ENCODE measurements at regions not wholly inside any gene's neighbourhood (a gene's known extent, or its start where the extent isn't known, plus 50 kb on each side); places are given as distances from the start of the nearest gene placed in this dataset.

GRCh38 chr2:128641421-128642080 is 322.9 kb upstream of the HS6ST1 start:
- no peak overlapping the region for H3K9ac ChIP-seq (ENCODE audit: low read depth, low read length)
- H3K4me1 ChIP-seq (ENCODE audit: insufficient read depth, low read length) = peaks cover 48% of the 10 kb centered on the region
- no peak overlapping the region for H3K4me3 ChIP-seq (ENCODE audit: low read length)
- no peaks in the 10 kb centered on the region for H3K9me3 ChIP-seq (ENCODE audit: insufficient read depth, low read depth, low read length)
- 90% methylated on average over 11 of the region's 11 CpGs for WGBS
- no peaks in the 10 kb centered on the region for H3K27me3 ChIP-seq (ENCODE audit: insufficient read depth, low read length)
- H3K27ac ChIP-seq (ENCODE audit: low read depth, low read length) = no peak overlapping the region
- no peaks in the 10 kb centered on the region for H3K36me3 ChIP-seq (ENCODE audit: insufficient read depth, low read length)

DNA sequence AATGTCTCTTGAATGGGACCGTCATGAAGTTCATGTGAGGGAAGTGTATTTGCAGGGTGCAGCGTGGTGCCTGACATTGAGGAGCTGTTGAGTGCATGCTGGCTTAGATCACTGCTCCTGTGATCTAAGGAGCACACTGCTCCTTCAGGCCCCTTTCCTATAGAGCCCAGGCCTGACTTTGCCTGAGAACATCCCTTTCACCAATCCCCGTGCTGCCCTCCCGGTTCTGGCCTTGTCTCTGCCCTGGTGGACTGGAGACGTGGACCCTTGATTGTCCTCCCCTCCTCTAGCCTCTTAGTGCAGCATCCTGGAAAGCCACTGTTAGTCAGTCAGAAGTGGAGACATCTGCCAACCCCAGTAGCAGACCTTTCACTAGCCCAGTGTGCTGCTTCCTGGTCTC is 323.6 kb upstream of the HS6ST1 start:
- no peak overlapping the region for H3K4me3 ChIP-seq (ENCODE audit: low read length)
- no peak overlapping the region for H3K9ac ChIP-seq (ENCODE audit: low read depth, low read length)
- WGBS = 95% methylated on average over 5 of the region's 5 CpGs
- no peaks in the 10 kb centered on the region for H3K27me3 ChIP-seq (ENCODE audit: insufficient read depth, low read length)
- no peak overlapping the region for H3K27ac ChIP-seq (ENCODE audit: low read depth, low read length)
- H3K9me3 ChIP-seq (ENCODE audit: insufficient read depth, low read depth, low read length) = no peaks in the 10 kb centered on the region
- H3K4me1 ChIP-seq (ENCODE audit: insufficient read depth, low read length) = peaks cover 48% of the 10 kb centered on the region
- no peaks in the 10 kb centered on the region for H3K36me3 ChIP-seq (ENCODE audit: insufficient read depth, low read length)

GRCh38 chr2:128642821-128643220 is 324.2 kb upstream of the HS6ST1 start:
- H3K36me3 ChIP-seq (ENCODE audit: insufficient read depth, low read length) = no peaks in the 10 kb centered on the region
- peaks cover 44% of the 10 kb centered on the region for H3K4me1 ChIP-seq (ENCODE audit: insufficient read depth, low read length)
- H3K4me3 ChIP-seq (ENCODE audit: low read length) = no peak overlapping the region
- H3K27me3 ChIP-seq (ENCODE audit: insufficient read depth, low read length) = no peaks in the 10 kb centered on the region
- WGBS = 83% methylated on average over 5 of the region's 5 CpGs
- no peaks in the 10 kb centered on the region for H3K9me3 ChIP-seq (ENCODE audit: insufficient read depth, low read depth, low read length)
- no peak overlapping the region for H3K27ac ChIP-seq (ENCODE audit: low read depth, low read length)
- no peak overlapping the region for H3K9ac ChIP-seq (ENCODE audit: low read depth, low read length)

- peaks cover 38% of the 10 kb centered on the region for H3K4me1 ChIP-seq (ENCODE audit: insufficient read depth, low read length)
- no peaks in the 10 kb centered on the region for H3K27me3 ChIP-seq (ENCODE audit: insufficient read depth, low read length)
- H3K27ac ChIP-seq (ENCODE audit: low read depth, low read length) = peak overlapping the region; percentile 89; the same call in 1 of the 2 replicates
- no peaks in the 10 kb centered on the region for H3K9me3 ChIP-seq (ENCODE audit: insufficient read depth, low read depth, low read length)
- no peaks in the 10 kb centered on the region for H3K36me3 ChIP-seq (ENCODE audit: insufficient read depth, low read length)
- peak overlapping the region; percentile 18; the same call in 1 of the 2 replicates for H3K9ac ChIP-seq (ENCODE audit: low read depth, low read length)
- 93% methylated on average over 7 of the region's 7 CpGs for WGBS
- no peak overlapping the region for H3K4me3 ChIP-seq (ENCODE audit: low read length)
These were observed 324.8 kb upstream of the HS6ST1 start for GRCh38 chr2:128643221-128644065.

DNA sequence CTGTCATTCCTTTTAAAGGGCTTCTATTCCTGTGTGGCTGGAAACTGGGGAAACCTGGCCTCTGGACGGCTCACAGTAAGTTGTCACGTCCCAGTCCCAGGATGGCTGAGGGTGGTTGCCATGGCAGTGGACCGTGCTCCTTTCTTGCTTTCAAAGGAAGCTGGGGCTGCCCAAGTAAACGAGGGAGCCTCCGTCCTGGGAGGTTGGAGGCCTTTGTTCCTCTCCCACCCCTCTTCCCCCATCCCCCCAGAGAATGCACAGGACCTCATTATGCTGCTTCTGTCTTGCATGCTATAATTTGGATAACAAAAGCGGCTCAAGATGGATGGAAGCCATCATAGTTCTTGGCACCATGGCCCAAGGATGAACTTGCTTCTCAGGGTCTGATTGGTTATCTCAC is 325.5 kb upstream of the HS6ST1 start:
- WGBS = 41% methylated on average over 6 of the region's 6 CpGs
- H3K27ac ChIP-seq (ENCODE audit: low read depth, low read length) = peak overlapping the region; percentile 89
- peaks cover 33% of the 10 kb centered on the region for H3K4me1 ChIP-seq (ENCODE audit: insufficient read depth, low read length)
- H3K36me3 ChIP-seq (ENCODE audit: insufficient read depth, low read length) = no peaks in the 10 kb centered on the region
- no peaks in the 10 kb centered on the region for H3K9me3 ChIP-seq (ENCODE audit: insufficient read depth, low read depth, low read length)
- no peaks in the 10 kb centered on the region for H3K27me3 ChIP-seq (ENCODE audit: insufficient read depth, low read length)
- H3K9ac ChIP-seq (ENCODE audit: low read depth, low read length) = peak overlapping the region; percentile 18; the same call in 1 of the 2 replicates
- no peak overlapping the region for H3K4me3 ChIP-seq (ENCODE audit: low read length)

- Histone ChIP-seq H3K9ac (ENCODE audit: low read depth, low read length) (peak overlapping the region; percentile 34; the same call in 1 of the 2 replicates), H3K27ac (ENCODE audit: low read depth, low read length) (peak overlapping the region; percentile 89; the same call in 1 of the 2 replicates), H3K4me3 (ENCODE audit: low read length) (peak overlapping the region; percentile 12; the same call in 1 of the 2 replicates), H3K27me3 (ENCODE audit: insufficient read depth, low read length) (no peaks in the 10 kb centered on the region), H3K36me3 (ENCODE audit: insufficient read depth, low read length) (no peaks in the 10 kb centered on the region), H3K9me3 (ENCODE audit: insufficient read depth, low read depth, low read length) (no peaks in the 10 kb centered on the region), H3K4me1 (ENCODE audit: insufficient read depth, low read length) (peaks cover 27% of the 10 kb centered on the region)
- 14% methylated on average over 2 of the region's 2 CpGs for WGBS
These were observed 326.1 kb upstream of the HS6ST1 start for GRCh38 chr2:128644718-128645256.

DNA sequence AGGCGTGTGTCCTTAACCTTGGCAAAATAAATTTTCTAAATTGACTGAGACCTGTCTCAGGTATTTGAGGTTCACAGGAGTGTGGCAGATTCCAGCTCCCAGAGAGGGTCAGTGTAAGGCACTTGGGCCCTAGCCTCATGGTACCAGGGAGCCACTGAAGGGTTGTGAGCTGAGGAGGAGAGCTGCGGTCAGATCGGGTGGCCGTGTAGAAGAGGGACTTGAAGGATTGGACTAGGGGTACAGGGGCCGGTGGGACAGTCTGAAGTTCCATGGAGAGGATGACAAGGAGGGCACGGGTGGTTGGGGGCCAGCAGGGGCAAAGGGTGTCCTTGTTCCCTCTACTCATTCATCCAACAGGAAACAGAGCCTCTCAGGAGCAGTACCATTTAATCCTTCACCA is 327.0 kb upstream of the HS6ST1 start:
- H3K9me3 ChIP-seq (ENCODE audit: insufficient read depth, low read depth, low read length) = no peaks in the 10 kb centered on the region
- H3K27ac ChIP-seq (ENCODE audit: low read depth, low read length) = peak overlapping the region; percentile 89
- H3K4me1 ChIP-seq (ENCODE audit: insufficient read depth, low read length) = peaks cover 24% of the 10 kb centered on the region
- no peak overlapping the region for H3K9ac ChIP-seq (ENCODE audit: low read depth, low read length)
- WGBS = 79% methylated on average over 6 of the region's 6 CpGs
- H3K36me3 ChIP-seq (ENCODE audit: insufficient read depth, low read length) = no peaks in the 10 kb centered on the region
- H3K27me3 ChIP-seq (ENCODE audit: insufficient read depth, low read length) = no peaks in the 10 kb centered on the region
- H3K4me3 ChIP-seq (ENCODE audit: low read length) = no peak overlapping the region

GRCh38 chr2:128646091-128646490 is 327.4 kb upstream of the HS6ST1 start:
- H3K4me1 ChIP-seq (ENCODE audit: insufficient read depth, low read length) = peaks cover 24% of the 10 kb centered on the region
- H3K4me3 ChIP-seq (ENCODE audit: low read length) = no peak overlapping the region
- H3K9me3 ChIP-seq (ENCODE audit: insufficient read depth, low read depth, low read length) = no peaks in the 10 kb centered on the region
- no peak overlapping the region for H3K9ac ChIP-seq (ENCODE audit: low read depth, low read length)
- H3K27me3 ChIP-seq (ENCODE audit: insufficient read depth, low read length) = no peaks in the 10 kb centered on the region
- H3K27ac ChIP-seq (ENCODE audit: low read depth, low read length) = peak overlapping the region; percentile 89; the same call in 1 of the 2 replicates
- 93% methylated on average over 11 of the region's 11 CpGs for WGBS
- H3K36me3 ChIP-seq (ENCODE audit: insufficient read depth, low read length) = no peaks in the 10 kb centered on the region

DNA sequence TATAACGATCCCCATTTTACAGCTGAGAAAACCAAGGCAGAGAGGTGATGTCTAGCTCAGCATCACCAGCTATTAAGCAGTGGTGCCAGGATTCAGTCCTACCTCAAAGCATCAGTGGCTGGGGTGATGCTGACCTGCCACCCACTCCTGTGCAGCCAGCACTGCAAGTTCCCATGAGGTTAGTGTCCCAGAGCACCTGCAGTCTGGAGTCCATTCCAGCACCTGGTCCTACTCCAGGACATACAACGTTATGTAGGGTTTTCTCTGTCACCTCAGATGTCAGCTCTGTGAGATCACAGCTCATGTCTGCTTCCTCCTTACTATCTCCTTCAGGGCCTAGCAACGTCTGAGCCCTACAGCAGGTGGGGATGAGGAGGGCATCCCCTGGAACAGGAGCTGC is 328.0 kb upstream of the HS6ST1 start:
- H3K36me3 ChIP-seq (ENCODE audit: insufficient read depth, low read length) = no peaks in the 10 kb centered on the region
- 87% methylated on average over 3 of the region's 3 CpGs for WGBS
- no peak overlapping the region for H3K9ac ChIP-seq (ENCODE audit: low read depth, low read length)
- H3K4me3 ChIP-seq (ENCODE audit: low read length) = no peak overlapping the region
- peaks cover 24% of the 10 kb centered on the region for H3K4me1 ChIP-seq (ENCODE audit: insufficient read depth, low read length)
- no peaks in the 10 kb centered on the region for H3K27me3 ChIP-seq (ENCODE audit: insufficient read depth, low read length)
- no peaks in the 10 kb centered on the region for H3K9me3 ChIP-seq (ENCODE audit: insufficient read depth, low read depth, low read length)
- H3K27ac ChIP-seq (ENCODE audit: low read depth, low read length) = no peak overlapping the region

DNA sequence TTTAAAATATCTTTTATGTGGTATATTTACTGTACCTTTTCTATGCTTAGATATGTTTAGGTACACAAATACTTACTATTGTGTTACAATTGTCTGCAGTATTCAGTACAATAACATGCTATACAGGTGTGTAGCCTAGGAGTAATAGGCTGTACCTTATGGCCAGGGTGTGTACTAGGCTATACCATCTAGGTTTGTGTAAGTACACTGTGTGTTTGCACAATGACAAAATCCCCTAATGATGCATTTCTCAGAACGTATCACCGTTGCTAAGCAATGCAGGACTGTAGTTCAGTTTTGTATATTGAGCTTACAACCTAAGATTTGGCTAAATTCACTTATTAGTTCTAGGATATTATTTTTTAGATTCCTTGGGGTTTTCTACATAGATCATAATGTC is 332.3 kb upstream of the HS6ST1 start:
- no peaks in the 10 kb centered on the region for H3K27me3 ChIP-seq (ENCODE audit: insufficient read depth, low read length)
- H3K9ac ChIP-seq (ENCODE audit: low read depth, low read length) = no peak overlapping the region
- H3K36me3 ChIP-seq (ENCODE audit: insufficient read depth, low read length) = no peaks in the 10 kb centered on the region
- no peaks in the 10 kb centered on the region for H3K9me3 ChIP-seq (ENCODE audit: insufficient read depth, low read depth, low read length)
- 100% methylated on average over 2 of the region's 2 CpGs for WGBS
- H3K4me3 ChIP-seq (ENCODE audit: low read length) = no peak overlapping the region
- peaks cover under 1% of the 10 kb centered on the region; the same call in 1 of the 2 replicates for H3K4me1 ChIP-seq (ENCODE audit: insufficient read depth, low read length)
- no peak overlapping the region for H3K27ac ChIP-seq (ENCODE audit: low read depth, low read length)

DNA sequence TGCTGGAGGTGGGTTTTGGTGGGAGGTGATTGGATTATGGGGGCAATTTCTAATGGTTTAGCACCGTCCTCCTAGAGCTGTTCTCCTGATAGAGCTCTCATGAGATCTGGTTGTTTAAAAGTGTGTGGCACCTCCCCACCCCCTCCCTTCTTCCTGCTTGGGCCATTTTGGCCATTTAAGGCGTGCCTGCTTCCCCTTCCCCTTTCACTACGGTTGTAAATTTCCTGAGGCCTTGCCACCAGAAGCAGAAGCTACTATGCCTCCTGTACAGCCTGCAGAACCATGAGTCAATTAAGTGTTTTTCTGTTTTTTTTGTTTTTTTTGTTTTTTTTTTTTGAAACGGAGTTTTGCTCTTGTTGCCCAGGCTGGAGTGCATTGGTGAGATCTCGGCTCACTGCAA is 335.7 kb upstream of the HS6ST1 start:
- no peak overlapping the region for H3K27ac ChIP-seq (ENCODE audit: low read depth, low read length)
- H3K9me3 ChIP-seq (ENCODE audit: insufficient read depth, low read depth, low read length) = no peaks in the 10 kb centered on the region
- no peaks in the 10 kb centered on the region for H3K36me3 ChIP-seq (ENCODE audit: insufficient read depth, low read length)
- H3K4me1 ChIP-seq (ENCODE audit: insufficient read depth, low read length) = no peaks in the 10 kb centered on the region
- 84% methylated on average over 5 of the region's 5 CpGs for WGBS
- no peaks in the 10 kb centered on the region for H3K27me3 ChIP-seq (ENCODE audit: insufficient read depth, low read length)
- no peak overlapping the region for H3K4me3 ChIP-seq (ENCODE audit: low read length)
- no peak overlapping the region for H3K9ac ChIP-seq (ENCODE audit: low read depth, low read length)
